PC-9 (cell line): ENCODE measurements at regions not wholly inside any gene's neighbourhood (a gene's known extent, or its start where the extent isn't known, plus 50 kb on each side); places are given as distances from the start of the nearest gene placed in this dataset.

Experiments used
- EZH2 ChIP-seq: fragments of 200-600 bp; sonication (generic); IDR thresholded peaks from 2 replicates; pipeline ENCODE4 v1.8.0; 2017; ENCODE audit warnings: antibody characterized with exemption, low read depth
- TF ChIP-seq, protein P1 (sequence below): fragments of 200-600 bp; sonication (generic); conservative IDR thresholded peaks from 2 replicates; pipeline ENCODE4 v1.6.1; 2017; ENCODE audit warnings: mixed run types, antibody characterized with exemption, mild to moderate bottlenecking, moderate library complexity

DNA sequence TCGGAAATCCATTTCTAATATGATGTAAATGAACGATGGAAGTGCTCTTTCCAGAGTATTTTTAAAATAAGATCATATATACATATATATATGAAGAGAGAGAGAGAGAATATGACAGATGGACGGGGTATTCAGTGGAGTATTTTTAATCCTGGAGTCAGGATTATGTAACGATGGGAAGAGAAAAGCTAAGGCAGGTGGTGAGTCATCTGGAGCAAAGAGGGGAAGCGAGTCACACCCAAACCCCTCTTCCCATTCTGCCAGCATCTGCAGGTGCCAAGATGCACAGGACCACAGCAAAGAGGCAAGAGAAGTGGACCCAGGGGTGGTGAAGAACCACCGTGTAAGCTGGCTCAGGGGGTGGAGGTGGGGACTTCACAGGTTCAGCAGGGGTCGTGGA is 102.7 kb upstream of the GRIK3 start:
- no peak for TF ChIP-seq EZH2
- TF ChIP-seq, protein P1, sequence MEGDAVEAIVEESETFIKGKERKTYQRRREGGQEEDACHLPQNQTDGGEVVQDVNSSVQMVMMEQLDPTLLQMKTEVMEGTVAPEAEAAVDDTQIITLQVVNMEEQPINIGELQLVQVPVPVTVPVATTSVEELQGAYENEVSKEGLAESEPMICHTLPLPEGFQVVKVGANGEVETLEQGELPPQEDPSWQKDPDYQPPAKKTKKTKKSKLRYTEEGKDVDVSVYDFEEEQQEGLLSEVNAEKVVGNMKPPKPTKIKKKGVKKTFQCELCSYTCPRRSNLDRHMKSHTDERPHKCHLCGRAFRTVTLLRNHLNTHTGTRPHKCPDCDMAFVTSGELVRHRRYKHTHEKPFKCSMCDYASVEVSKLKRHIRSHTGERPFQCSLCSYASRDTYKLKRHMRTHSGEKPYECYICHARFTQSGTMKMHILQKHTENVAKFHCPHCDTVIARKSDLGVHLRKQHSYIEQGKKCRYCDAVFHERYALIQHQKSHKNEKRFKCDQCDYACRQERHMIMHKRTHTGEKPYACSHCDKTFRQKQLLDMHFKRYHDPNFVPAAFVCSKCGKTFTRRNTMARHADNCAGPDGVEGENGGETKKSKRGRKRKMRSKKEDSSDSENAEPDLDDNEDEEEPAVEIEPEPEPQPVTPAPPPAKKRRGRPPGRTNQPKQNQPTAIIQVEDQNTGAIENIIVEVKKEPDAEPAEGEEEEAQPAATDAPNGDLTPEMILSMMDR = no peak
